Activated naive CD4-positive, alpha-beta T cell treated with anti-CD3 and anti-CD28 coated beads, Interleukin-2, amount 10 ng/mL, durations not matched to agents 7 days and 5 days (primary cell): ENCODE measurements at regions not wholly inside any gene's neighbourhood (a gene's known extent, or its start where the extent isn't known, plus 50 kb on each side); places are given as distances from the start of the nearest gene placed in this dataset.

Experiments used
- CTCF ChIA-PET: fragments of 350-600 bp; sonication (Branson Sonifier 250); formaldehyde crosslinking; loops from one replicate; lab custom pipeline; 2021; ENCODE audit warnings: antibody characterized with exemption; lab: Charles Lee
- DNase-seq: peaks from one replicate; pipeline ENCODE4 v3.0.0-alpha.2; 2020
- H3K27ac Mint-ChIP-seq: one replicate; pipeline ENCODE4 v1.8.0; 2021; ENCODE audit warnings: mild to moderate bottlenecking, moderate library complexity, mixed read lengths
- H3K27me3 Mint-ChIP-seq: one replicate; pipeline ENCODE4 v1.8.0; 2021; ENCODE audit warnings: mild to moderate bottlenecking, mixed read lengths
- H3K36me3 Mint-ChIP-seq: one replicate; pipeline ENCODE4 v1.8.0; 2021; ENCODE audit warnings: mixed read lengths
- H3K4me1 Mint-ChIP-seq: one replicate; pipeline ENCODE4 v1.8.0; 2021; ENCODE audit warnings: mixed read lengths
- H3K4me3 Mint-ChIP-seq: one replicate; pipeline ENCODE4 v1.8.0; 2021; ENCODE audit warnings: mild to moderate bottlenecking, moderate library complexity, mixed read lengths
- H3K9me3 Mint-ChIP-seq: one replicate; pipeline ENCODE4 v1.8.0; 2021; ENCODE audit warnings: mixed read lengths

DNA sequence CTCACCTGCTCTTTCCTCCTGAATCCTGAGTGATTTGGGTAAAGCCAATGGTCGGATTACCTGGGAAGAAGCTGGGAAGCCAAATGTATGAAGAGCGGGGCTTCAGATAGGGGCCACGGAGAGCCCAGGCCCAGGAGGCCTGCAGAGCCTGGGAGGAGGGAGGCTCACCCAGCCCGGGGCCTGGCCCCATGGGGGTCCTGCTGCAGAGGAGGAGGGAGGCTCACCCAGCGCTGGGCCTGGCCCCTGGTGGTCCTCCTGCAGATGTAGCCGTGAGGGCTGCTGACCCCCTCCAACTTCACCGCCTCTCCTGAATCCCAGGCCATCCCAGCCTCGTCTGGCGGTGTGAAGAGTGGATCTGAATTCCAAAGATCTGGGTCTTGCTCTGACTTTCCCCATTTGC, 368.4 kb downstream of the THBS2 start:
- Mint-ChIP-seq H3K27me3 (peaks cover 20% of the 10 kb centered on the region), H3K9me3 (no peaks in the 10 kb centered on the region), H3K27ac (peak overlapping the region; percentile 52), H3K4me3 (no peak overlapping the region), H3K4me1 (peaks cover 11% of the 10 kb centered on the region), H3K36me3 (no peaks in the 10 kb centered on the region)
- CTCF ChIA-PET: interaction anchor here (1.3 kb wide), 1 partner anchor 515 kb away, joined by 9 read pairs; no protein-coding TSS in a partner anchor
- DNase-seq: no peak

DNA sequence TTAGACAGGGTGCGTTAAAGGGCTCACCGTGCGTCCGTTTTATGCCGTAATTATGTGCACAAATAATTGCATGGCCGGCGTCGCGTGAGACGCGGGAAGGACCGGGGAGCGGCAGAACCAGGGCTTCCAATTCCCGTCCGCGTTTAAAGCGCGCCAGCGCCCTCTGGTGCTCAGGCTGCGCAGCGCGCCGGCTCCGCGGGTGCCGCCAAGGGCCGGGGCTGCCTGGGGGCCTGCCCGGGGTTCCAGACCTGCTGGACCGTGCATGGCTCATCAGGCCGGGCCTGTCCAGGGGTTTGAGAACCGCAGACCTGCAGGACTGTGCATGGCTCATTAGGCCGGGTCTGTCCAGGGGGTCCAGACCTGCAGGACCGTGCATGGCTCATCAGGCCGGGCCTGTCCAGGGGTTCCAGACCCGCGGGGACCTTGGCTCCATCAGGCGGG, 369.0 kb downstream of the THBS2 start:
- Mint-ChIP-seq H3K36me3 (no peaks in the 10 kb centered on the region), H3K4me1 (peaks cover 11% of the 10 kb centered on the region), H3K27ac (peak overlapping the region; percentile 87), H3K27me3 (peaks cover 15% of the 10 kb centered on the region), H3K4me3 (peak overlapping the region; percentile 74), H3K9me3 (no peaks in the 10 kb centered on the region)
- CTCF ChIA-PET: interaction anchor here (1.3 kb wide), 1 partner anchor 515 kb away, joined by 9 read pairs; no protein-coding TSS in a partner anchor
- DNase-seq: peak; percentile 83

DNA sequence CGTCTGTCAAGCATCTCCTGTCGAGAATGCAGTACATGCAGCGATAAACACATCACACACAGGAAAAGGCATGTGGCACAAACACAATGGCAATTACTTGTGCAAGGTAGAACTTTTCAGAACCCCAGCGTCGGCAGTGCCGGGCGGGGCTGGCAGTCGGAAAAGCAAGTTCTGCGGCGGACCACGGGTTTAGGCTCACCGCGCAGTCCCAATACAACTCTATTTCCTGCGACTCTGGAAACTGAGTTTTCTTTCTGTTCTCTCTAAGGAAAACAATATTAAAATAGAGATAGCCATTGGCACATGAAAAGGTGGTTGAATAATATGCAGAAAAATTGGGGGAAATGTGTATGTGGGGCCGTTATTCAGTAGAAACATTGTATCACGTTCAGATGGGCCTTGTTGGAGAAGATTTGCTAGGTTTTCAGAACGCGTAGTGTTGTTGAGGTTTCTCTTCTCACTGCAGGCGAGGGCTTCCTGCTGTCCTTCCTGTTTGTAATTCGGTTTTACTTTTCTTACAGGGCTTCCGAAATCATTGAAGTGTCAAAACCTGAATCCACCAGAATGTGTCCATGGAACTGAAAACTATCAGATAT, 369.5 kb downstream of the THBS2 start:
- Mint-ChIP-seq H3K27me3 (peaks cover 15% of the 10 kb centered on the region), H3K4me1 (peaks cover 11% of the 10 kb centered on the region), H3K27ac (peak overlapping the region; percentile 87), H3K9me3 (no peaks in the 10 kb centered on the region), H3K36me3 (no peaks in the 10 kb centered on the region), H3K4me3 (peak overlapping the region; percentile 74)
- CTCF ChIA-PET: no interaction called here
- no peak for DNase-seq

DNA sequence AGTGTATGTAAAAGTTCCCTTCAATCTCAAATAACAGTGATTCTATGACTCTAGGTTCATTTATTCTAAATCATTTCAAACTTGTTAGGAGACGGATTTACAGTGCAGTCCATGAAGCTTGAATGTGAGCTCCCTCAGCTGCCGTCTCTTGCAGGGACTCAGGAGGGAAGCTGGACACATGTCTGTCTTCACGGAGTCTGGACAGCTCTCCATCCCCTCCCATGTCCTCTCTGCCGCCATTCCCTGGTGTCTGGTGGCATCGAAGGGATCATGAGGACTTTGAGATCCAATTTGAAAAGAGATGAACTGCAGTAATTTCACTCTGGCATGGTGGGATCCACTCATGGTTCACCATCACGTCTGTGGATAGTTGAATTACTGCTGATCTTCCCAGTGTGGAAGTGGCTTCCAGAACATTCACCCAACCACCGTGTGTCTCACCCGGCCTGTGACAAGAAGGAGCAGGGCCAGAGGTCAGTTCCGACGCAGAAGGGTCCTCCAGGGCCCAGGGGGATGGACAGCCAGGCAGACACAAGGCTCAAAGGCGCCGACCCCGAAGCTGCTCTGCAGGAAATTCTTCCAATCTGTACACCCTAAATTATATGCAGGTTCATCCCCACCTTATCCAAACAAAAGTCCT, 370.1 kb downstream of the THBS2 start:
- no peaks in the 10 kb centered on the region for H3K9me3 Mint-ChIP-seq
- H3K27ac Mint-ChIP-seq: peak overlapping the region; percentile 87
- CTCF ChIA-PET: interaction anchor here (1.6 kb wide), 1 partner anchor 512 kb away, joined by 4 read pairs; no protein-coding TSS in a partner anchor
- H3K4me1 Mint-ChIP-seq: peaks cover 11% of the 10 kb centered on the region
- no peaks in the 10 kb centered on the region for H3K36me3 Mint-ChIP-seq
- H3K4me3 Mint-ChIP-seq: no peak overlapping the region
- DNase-seq: no peak
- peaks cover 15% of the 10 kb centered on the region for H3K27me3 Mint-ChIP-seq

DNA sequence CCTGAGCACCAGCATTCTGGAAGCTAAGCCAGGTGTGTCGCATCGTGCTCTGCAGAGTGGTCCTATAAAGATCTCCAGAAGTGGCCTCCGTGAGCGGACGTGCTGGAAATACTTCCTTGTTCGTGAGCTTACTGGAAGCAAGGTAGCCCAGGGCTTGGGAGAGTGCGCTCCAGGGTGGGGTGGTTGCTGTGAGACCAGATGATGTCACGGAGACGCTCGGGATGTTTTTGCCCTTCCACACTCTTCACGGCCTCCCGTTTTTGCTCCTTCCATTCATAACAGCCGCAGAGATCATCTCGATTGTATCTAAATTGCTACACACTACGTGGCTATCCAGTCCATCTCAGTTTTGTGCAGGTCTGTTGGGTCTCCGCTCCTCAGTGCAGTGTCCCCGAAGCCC, 373.4 kb downstream of the THBS2 start:
- Mint-ChIP-seq H3K36me3 (no peaks in the 10 kb centered on the region), H3K9me3 (no peaks in the 10 kb centered on the region), H3K4me3 (no peak overlapping the region), H3K4me1 (peaks cover 11% of the 10 kb centered on the region), H3K27me3 (peaks cover 18% of the 10 kb centered on the region), H3K27ac (no peak overlapping the region)
- CTCF ChIA-PET: interaction anchor here (1.8 kb wide), 1 partner anchor 510 kb away, joined by 7 read pairs; no protein-coding TSS in a partner anchor
- no peak for DNase-seq

DNA sequence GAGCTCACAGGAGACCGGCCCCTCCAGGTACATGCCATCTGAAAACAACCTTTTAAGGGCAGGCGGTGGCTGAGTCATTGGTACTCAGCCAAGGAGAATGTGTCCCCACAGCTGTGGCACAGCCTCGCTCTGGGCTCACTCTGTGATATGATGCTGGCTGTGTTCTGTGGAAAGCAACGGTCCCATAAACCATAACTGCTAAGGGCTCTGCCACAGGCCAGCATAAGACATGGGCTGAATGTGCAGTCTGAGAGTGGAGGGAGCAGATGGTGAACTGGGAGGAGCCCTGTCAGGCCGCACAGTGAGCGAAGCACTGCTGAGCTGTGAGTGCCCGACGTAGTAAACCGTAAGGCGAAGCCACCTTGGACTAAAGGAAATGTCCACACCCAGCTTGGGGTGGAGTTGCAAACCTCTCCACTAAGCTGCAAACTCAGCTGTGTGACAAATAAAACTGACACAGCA, 375.8 kb downstream of the THBS2 start:
- no peak overlapping the region for H3K27ac Mint-ChIP-seq
- H3K36me3 Mint-ChIP-seq: no peaks in the 10 kb centered on the region
- H3K4me3 Mint-ChIP-seq: no peak overlapping the region
- no peaks in the 10 kb centered on the region for H3K9me3 Mint-ChIP-seq
- no peak for DNase-seq
- no peaks in the 10 kb centered on the region for H3K4me1 Mint-ChIP-seq
- H3K27me3 Mint-ChIP-seq: peaks cover 18% of the 10 kb centered on the region
- CTCF ChIA-PET: no interaction called here

DNA sequence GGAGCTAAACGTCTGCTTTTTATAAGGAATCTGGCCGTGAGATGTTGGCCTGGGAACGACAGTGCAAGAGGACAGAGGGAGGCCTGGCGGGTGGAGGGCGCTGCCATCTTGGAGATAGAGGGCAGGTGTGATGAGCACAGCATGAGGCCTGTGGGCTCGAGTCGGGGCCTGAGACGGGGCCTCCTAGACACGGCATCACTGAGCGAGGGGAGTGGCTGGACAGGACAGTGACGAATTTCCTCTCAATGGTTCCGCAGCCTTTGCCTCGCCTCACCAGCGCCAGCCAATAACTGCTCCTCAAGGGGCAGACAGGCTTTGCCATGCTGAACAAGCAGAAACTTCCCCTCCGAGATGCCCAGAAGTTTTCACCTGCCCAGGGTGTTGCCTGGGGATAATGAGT, 376.7 kb downstream of the THBS2 start:
- Mint-ChIP-seq H3K4me3 (no peak overlapping the region), H3K4me1 (no peaks in the 10 kb centered on the region), H3K27me3 (peaks cover 18% of the 10 kb centered on the region), H3K9me3 (no peaks in the 10 kb centered on the region), H3K27ac (no peak overlapping the region), H3K36me3 (no peaks in the 10 kb centered on the region)
- DNase-seq: no peak
- CTCF ChIA-PET: no interaction called here

DNA sequence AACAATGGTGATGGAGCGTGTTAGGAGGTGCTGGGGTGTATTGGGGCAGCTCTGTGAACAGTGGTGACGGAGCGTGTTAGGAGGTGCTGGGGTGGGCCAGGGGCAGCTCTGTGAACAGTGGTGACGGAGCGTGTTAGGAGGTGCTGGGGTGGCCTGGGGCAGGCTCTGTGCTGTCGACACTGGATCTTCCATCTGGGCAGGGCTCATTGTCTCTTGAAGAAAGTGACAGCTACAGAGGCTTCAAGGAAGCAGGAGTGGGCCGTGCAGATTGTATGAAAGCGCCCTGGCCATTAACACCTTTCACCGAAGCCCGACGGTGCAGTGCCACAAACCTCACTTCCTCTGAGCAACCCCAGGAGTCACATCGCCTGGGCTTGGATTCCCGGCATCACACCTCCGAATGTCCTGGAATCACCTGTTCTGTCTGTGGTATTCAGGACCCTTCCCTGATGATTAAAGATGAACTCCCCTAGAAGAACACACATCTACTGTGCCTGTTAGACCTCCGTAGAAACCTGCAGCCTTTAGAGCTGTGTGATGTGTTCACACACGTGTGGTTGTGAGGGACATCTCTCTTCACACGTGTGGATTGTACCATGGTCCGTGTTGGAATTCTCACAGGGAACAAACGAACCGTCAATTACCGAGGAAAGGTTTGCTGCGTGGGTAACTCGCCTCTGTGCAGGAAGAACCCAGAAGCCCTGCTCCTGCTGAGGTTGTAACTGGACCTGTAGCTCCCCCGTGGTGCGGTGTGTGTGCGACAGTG, 377.7 kb downstream of the THBS2 start:
- no peak overlapping the region for H3K27ac Mint-ChIP-seq
- no peaks in the 10 kb centered on the region for H3K4me1 Mint-ChIP-seq
- CTCF ChIA-PET: interaction anchor here (1.5 kb wide), 1 partner anchor 17 kb away, joined by 3 read pairs; no protein-coding TSS in a partner anchor

DNA sequence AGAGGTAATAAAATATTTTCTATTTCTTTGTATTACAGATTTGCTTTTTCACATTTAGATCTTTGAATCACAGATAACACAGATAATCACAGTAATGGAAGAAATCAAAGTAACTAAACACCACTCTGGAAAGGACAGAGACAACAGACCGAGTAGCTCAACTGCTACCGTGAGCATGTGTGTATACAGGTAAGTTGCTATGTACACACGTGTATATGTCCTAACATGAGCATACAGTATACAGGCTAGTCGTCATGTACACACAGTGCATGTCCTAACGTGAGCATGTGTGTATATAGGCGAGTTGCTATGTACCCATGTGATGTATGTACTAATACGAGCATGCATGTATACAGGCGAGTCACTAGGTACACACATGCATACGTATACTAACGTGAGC, 379.0 kb downstream of the THBS2 start:
- no peaks in the 10 kb centered on the region for H3K36me3 Mint-ChIP-seq
- H3K9me3 Mint-ChIP-seq: no peaks in the 10 kb centered on the region
- peaks cover 3% of the 10 kb centered on the region for H3K27me3 Mint-ChIP-seq
- H3K27ac Mint-ChIP-seq: no peak overlapping the region
- DNase-seq: no peak
- no peaks in the 10 kb centered on the region for H3K4me1 Mint-ChIP-seq
- no peak overlapping the region for H3K4me3 Mint-ChIP-seq
- CTCF ChIA-PET: interaction anchor here (1.5 kb wide), 1 partner anchor 18 kb away, joined by 3 read pairs; no protein-coding TSS in a partner anchor

More for the DNA sequence above, 377.7 kb downstream of the THBS2 start:
- H3K27me3 Mint-ChIP-seq: peaks cover 11% of the 10 kb centered on the region
- no peak overlapping the region for H3K4me3 Mint-ChIP-seq
- no peaks in the 10 kb centered on the region for H3K9me3 Mint-ChIP-seq
- DNase-seq: no peak
- H3K36me3 Mint-ChIP-seq: no peaks in the 10 kb centered on the region

DNA sequence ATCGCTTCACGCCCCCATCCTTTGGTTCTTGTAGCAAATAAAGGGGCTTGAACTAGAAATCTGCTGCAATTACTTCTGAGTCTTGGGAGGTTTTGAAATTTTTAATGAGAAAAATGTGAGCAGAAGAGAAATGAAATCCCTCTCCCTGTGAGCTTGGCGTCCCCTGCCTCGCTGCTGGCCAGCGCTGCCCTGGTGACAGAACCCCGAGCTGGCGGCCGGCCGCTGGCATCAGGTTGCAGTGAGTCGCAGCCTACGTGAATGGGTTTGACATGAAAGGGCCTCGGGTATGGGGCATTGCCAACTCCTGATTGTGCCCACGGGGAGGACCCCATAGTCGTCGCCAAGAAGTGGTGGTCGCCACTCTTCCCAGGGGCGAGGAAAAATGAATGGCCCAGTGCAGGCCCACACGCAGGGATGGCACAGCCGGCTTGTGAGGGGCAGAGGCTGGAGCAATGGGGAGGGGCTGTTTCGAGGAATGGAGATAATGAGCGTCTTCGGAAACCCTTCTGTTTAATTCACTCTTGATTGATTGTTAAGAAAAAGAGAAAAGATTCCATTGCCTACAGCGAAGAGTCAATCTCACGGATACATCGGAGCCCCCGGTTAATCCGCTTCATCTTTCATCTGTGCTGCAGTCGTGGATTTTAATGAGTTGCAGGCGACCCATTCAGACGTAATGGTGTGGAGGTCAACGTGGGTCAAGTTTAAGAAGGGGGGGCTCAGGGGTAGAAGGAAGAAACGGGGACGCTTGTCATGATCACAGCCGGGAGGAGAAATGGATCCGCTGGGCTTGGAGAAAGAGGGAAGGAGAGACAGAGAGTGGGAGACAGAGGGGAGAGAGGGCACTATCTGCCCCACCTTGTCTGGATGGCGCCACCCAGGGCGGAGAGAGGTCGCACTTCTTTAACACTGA, 380.1 kb downstream of the THBS2 start:
- H3K27ac Mint-ChIP-seq: no peak overlapping the region
- no peak for DNase-seq
- no peaks in the 10 kb centered on the region for H3K9me3 Mint-ChIP-seq
- H3K36me3 Mint-ChIP-seq: no peaks in the 10 kb centered on the region
- no peaks in the 10 kb centered on the region for H3K4me1 Mint-ChIP-seq
- H3K27me3 Mint-ChIP-seq: peaks cover 3% of the 10 kb centered on the region
- CTCF ChIA-PET: no interaction called here
- no peak overlapping the region for H3K4me3 Mint-ChIP-seq

DNA sequence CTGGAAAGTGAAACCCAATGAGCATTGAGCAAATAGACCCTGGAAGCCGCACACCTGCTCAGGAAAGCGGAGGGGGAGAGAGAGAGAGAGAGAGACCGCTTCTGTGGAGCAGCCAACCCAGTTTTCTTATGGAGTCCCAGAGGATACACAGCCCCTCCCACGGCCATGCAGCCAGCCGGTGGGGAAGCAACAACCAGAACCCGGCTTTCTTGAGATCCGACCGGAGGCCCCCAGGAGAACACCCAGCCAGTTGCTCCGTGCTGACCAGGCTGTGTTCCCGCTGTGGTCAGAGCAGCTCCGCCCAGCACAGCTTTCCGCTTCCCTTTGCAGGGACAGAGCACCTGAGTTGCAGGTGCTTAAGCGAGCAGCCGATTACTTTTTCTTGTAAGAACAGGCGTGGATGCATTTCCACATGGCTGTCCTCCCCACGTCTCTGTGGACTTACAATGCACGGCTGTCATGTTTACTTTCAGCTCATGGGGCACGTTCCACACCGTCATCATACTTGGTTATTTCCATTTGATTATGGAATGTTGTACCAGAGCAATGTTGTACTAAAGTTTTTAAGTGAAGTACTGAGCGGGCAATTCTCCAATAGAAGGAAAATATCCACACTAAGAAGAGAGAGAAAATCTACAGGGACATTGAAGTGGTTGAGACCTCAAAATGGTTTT, 381.9 kb downstream of the THBS2 start:
- Mint-ChIP-seq H3K27ac (no peak overlapping the region), H3K9me3 (no peaks in the 10 kb centered on the region), H3K27me3 (no peaks in the 10 kb centered on the region), H3K4me3 (no peak overlapping the region), H3K36me3 (no peaks in the 10 kb centered on the region), H3K4me1 (no peaks in the 10 kb centered on the region)
- no peak for DNase-seq
- CTCF ChIA-PET: no interaction called here

DNA sequence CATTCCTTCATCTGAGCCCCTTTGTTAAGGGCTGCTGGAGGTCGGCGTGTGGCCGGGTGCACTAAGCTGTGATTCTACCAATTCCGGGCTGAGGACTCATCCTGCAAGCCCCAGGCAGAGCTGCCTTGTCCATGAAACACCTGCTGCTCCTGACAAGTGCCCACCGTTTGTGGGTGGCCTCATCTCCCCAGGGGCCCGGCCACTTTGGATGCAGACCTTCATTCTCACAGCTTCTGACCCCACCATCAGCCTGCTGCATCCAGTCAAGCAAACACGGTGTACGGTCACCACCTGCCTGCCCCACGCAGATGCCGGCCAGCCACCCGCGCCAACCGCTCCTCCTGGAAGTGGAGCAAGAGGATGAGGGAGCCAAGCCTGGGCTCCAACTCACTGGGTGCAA, 382.7 kb downstream of the THBS2 start:
- Mint-ChIP-seq H3K36me3 (no peaks in the 10 kb centered on the region), H3K4me3 (no peak overlapping the region), H3K9me3 (no peaks in the 10 kb centered on the region), H3K4me1 (no peaks in the 10 kb centered on the region), H3K27me3 (no peaks in the 10 kb centered on the region), H3K27ac (no peak overlapping the region)
- CTCF ChIA-PET: no interaction called here
- DNase-seq: no peak
